LNCAP (cell line): ENCODE measurements at regions not wholly inside any gene's neighbourhood (a gene's known extent, or its start where the extent isn't known, plus 50 kb on each side); places are given as distances from the start of the nearest gene placed in this dataset.

ENCODE experiments used
- TF ChIP-seq, protein P1 (sequence below): fragments of 450-650 bp; IDR thresholded peaks from 2 replicates; pipeline ENCODE4 v1.5.1; 2017; ENCODE audit warnings: mild to moderate bottlenecking

DNA sequence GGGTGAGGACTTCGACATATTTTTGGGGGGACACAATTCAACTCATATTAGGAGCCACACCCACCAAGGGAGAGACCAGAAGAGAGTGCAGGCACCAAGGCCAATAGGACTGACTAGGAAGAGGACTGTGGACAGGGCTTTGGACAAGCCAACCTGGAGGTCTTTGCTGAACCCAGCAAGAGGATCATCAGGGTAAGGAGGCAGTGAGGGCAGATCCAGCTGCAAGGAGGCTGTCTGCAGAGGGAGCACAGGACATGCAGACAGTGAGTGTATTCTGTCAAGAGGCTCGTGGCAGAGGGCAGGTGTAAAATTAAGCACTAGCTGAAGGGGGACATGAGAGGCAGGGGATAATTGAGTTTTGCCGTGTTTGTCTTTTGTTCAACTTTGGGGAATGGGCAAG is 83.4 kb upstream of the MGMT start:
- TF ChIP-seq, protein P1, sequence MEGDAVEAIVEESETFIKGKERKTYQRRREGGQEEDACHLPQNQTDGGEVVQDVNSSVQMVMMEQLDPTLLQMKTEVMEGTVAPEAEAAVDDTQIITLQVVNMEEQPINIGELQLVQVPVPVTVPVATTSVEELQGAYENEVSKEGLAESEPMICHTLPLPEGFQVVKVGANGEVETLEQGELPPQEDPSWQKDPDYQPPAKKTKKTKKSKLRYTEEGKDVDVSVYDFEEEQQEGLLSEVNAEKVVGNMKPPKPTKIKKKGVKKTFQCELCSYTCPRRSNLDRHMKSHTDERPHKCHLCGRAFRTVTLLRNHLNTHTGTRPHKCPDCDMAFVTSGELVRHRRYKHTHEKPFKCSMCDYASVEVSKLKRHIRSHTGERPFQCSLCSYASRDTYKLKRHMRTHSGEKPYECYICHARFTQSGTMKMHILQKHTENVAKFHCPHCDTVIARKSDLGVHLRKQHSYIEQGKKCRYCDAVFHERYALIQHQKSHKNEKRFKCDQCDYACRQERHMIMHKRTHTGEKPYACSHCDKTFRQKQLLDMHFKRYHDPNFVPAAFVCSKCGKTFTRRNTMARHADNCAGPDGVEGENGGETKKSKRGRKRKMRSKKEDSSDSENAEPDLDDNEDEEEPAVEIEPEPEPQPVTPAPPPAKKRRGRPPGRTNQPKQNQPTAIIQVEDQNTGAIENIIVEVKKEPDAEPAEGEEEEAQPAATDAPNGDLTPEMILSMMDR = no peak

GRCh38 chr10:129385600-129385999 is 81.4 kb upstream of the MGMT start:
- TF ChIP-seq, protein P1 = no peak

GRCh38 chr10:129386415-129387257 is 80.4 kb upstream of the MGMT start:
- TF ChIP-seq, protein P1 = no peak

- TF ChIP-seq, protein P1 = no peak
Measured at GRCh38 chr10:129387258-129387525, 79.8 kb upstream of the MGMT start.

DNA sequence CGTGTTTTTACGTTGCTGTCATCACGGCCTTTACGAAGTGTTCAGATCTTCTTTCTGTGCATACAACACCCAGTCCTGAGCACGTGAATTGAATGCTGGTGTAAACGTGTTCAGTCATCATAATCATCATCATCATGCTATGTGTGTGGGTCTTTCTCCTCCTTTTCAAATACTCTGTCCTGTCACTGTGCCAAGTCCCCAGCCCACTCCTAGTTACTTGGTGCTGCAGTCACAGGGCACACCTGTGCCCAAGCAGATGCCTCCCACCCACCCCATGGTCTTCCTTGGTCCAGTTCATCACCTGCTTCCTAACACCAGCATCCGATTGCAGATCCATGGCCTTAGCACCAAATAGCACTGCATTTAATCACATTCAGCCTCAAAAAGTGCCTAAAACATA is 78.6 kb upstream of the MGMT start:
- TF ChIP-seq, protein P1 = no peak

GRCh38 chr10:129389194-129389593 is 77.8 kb upstream of the MGMT start:
- TF ChIP-seq, protein P1 = no peak

DNA sequence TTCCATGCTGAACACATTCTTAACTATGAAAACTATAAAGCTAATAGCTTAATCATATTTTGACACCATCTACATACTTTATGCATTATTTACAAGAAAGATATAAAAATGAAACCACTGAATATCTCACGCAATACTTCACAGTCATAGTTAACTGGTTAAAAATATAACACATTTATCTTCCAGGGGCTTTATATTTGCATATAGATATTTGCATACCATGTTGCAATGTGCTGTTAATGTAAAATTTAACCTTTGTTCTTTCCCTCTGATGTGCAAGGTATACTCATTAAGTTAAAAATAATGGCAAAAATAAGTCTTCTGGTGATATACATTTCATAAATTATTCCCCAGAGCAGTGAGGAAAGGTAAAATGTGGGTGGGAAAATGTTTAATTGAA is 76.9 kb upstream of the MGMT start:
- TF ChIP-seq, protein P1 = no peak

DNA sequence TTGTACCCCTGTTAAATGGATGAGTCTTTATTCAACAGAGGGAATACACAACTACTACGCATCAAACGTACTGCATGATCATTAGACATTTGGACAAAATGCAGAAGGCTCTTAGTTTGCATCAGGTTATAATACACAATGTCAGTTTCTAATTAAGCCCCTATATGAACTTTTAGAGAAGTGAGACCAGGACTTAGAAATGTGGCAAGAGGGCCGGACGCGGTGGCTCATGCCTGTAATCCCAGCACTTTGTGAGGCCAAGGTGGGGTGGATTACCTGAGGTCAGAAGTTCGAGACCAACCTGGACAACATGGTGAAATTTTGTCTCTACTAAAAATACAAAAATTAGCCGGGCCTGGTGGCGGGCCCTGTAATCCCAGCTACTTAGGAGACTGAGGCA is 76.3 kb upstream of the MGMT start:
- TF ChIP-seq, protein P1 = no peak
